HepG2 (cell line): ENCODE measurements at regions not wholly inside any gene's neighbourhood (a gene's known extent, or its start where the extent isn't known, plus 50 kb on each side); places are given as distances from the start of the nearest gene placed in this dataset.

Experiments used
- ATAC-seq: fragments of 200-7000 bp; cut with Tn5 transposase; 3 replicates; pipeline ENCODE4 v1.9.1; 2020; ENCODE audit warnings: mild to moderate bottlenecking, moderate library complexity
- BruUV-seq: library from RNA; stranded (reverse); fragments of 400-500 nt; replicated peaks from 2 replicates; lab custom pipeline; 2021; lab: Mats Ljungman, UMichigan
- CTCF ChIA-PET: fragments of 300-600 bp; formaldehyde crosslinking; extraction: SDS; loops from one replicate; lab custom pipeline; 2021; ENCODE audit warnings: low total read pairs, inconsistent platforms, low intra/inter-chr PET ratio; lab: Yijun Ruan, JAX
- POLR2A ChIA-PET: fragments of 350-600 bp; sonication (Branson Sonifier 250); formaldehyde crosslinking; loops from one replicate; lab custom pipeline; 2020; ENCODE audit warnings: antibody characterized with exemption, inconsistent platforms; lab: Yijun Ruan, JAX
- DNase-seq: peaks from one replicate; pipeline ENCODE4 v3.0.0-alpha.2; 2015; ENCODE audit warnings: low spot score
- FAIRE-seq: peaks from 3 replicates; lab custom pipeline; 2011; peaks lifted over from hg19 to GRCh38; lab: Jason Lieb, UNC
- H2AFZ ChIP-seq: one replicate; pipeline ENCODE4 v1.6.1; 2011; ENCODE audit warnings: low read length, inconsistent platforms
- H3K27ac ChIP-seq: fragments of 300-600 bp; 3 replicates; pipeline ENCODE4 v1.8.0; 2011; ENCODE audit warnings: mixed run types, mild to moderate bottlenecking, mixed read lengths, low read length, inconsistent platforms; ENCODE audit not compliant: insufficient read depth; ENCODE audit errors: extremely low read length
- H3K27me3 ChIP-seq, 2 experiments: fragments of 200-600 bp in 1 of 2; 2 replicates in 1 of 2; 3 replicates in 1 of 2; pipeline versions ENCODE4 v1.6.0 to v1.8.0; 2011; ENCODE audit warnings: low read length in 2 of 2, mild to moderate bottlenecking in 2 of 2, moderate library complexity in 2 of 2, inconsistent platforms in 1 of 2; ENCODE audit not compliant: insufficient read depth in 2 of 2, control insufficient read depth in 1 of 2
- H3K36me3 ChIP-seq, 2 experiments: fragments of 200-600 bp in 1 of 2; replicated peaks in 1 of 2; 2 replicates in 1 of 2; 3 replicates in 1 of 2; pipeline versions ENCODE4 v1.5.1 to v1.8.0; 2011; ENCODE audit warnings: low read length in 2 of 2, inconsistent platforms in 1 of 2; ENCODE audit not compliant: insufficient read depth in 2 of 2, control insufficient read depth in 1 of 2
- H3K4me1 ChIP-seq: 2 replicates; pipeline ENCODE4 v1.5.1; 2012; ENCODE audit warnings: low read length, inconsistent platforms; ENCODE audit not compliant: insufficient read depth
- H3K4me2 ChIP-seq: 2 replicates; pipeline ENCODE4 v1.6.0; 2011; ENCODE audit warnings: low read depth, low read length, inconsistent platforms
- H3K4me3 ChIP-seq, 3 experiments: fragments of 200-600 bp in 1 of 3; sonication (generic), shearing (Covaris generic) in 1 of 3; replicated peaks in 1 of 3; 2 replicates each; pipeline ENCODE4 v1.5.1; 2011 to 2016; ENCODE audit warnings: low read length in 3 of 3, inconsistent platforms in 2 of 3, low read depth in 2 of 3, mild to moderate bottlenecking in 2 of 3, control low read depth in 1 of 3, mixed read lengths in 1 of 3; ENCODE audit not compliant: insufficient read depth in 1 of 3
- H3K79me2 ChIP-seq: one replicate; pipeline ENCODE4 v1.6.1; 2011; ENCODE audit warnings: low read length, inconsistent platforms; ENCODE audit not compliant: insufficient read depth
- H3K9ac ChIP-seq: 2 replicates; pipeline ENCODE4 v1.6.0; 2011; ENCODE audit warnings: mild to moderate bottlenecking, low read depth, low read length, inconsistent platforms; ENCODE audit not compliant: insufficient read depth
- H3K9me3 ChIP-seq: 2 replicates; pipeline ENCODE4 v1.5.1; 2012; ENCODE audit warnings: mild to moderate bottlenecking, low read length
- H4K20me1 ChIP-seq: 2 replicates; pipeline ENCODE4 v1.6.0; 2011; ENCODE audit warnings: inconsistent platforms, mild to moderate bottlenecking, low read length, moderate library complexity; ENCODE audit not compliant: insufficient read depth
- CCAR2 ChIP-seq: fragments of 200-400 bp; formaldehyde crosslinking; optimal IDR thresholded peaks from 2 replicates; pipeline ENCODE3; 2018; ENCODE audit warnings: low read depth, mild to moderate bottlenecking, low read length, moderate library complexity
- ETV5 ChIP-seq: IDR thresholded peaks from 2 replicates; pipeline ENCODE4 v1.6.1; 2018; ENCODE audit warnings: missing biosample characterization, missing genetic modification reagents, inconsistent platforms, borderline replicate concordance
- FOXM1 ChIP-seq: sonication (generic); formaldehyde crosslinking; IDR thresholded peaks from 2 replicates; pipeline ENCODE4 v1.5.0; 2020; ENCODE audit warnings: missing genetic modification reagents
- KDM6A ChIP-seq: IDR thresholded peaks from 2 replicates; pipeline ENCODE4 v1.6.1; 2016; ENCODE audit warnings: low read depth
- KLF6 ChIP-seq: IDR thresholded peaks from 2 replicates; pipeline ENCODE4 v1.8.0; 2016; ENCODE audit warnings: missing biosample characterization, missing genetic modification reagents
- MED1 ChIP-seq: sonication (generic); formaldehyde crosslinking; IDR thresholded peaks from 2 replicates; pipeline ENCODE4 v1.4.0; 2020; ENCODE audit warnings: missing genetic modification reagents
- PTBP1 ChIP-seq: fragments of 200-400 bp; formaldehyde crosslinking; IDR thresholded peaks from 2 replicates; pipeline ENCODE4 v1.6.1; 2018; ENCODE audit warnings: low read length, low read depth; ENCODE audit not compliant: poor library complexity, severe bottlenecking
- RARA ChIP-seq: IDR thresholded peaks from 2 replicates; pipeline ENCODE4 v1.6.1; 2016; ENCODE audit warnings: missing genetic modification reagents, missing compliant biosample characterization
- RBM22 ChIP-seq: fragments of 200-400 bp; formaldehyde crosslinking; optimal IDR thresholded peaks from 2 replicates; pipeline ENCODE3; 2017; ENCODE audit warnings: mild to moderate bottlenecking, low read length, moderate library complexity
- REL ChIP-seq: sonication (generic); formaldehyde crosslinking; conservative IDR thresholded peaks from 2 replicates; pipeline ENCODE4 v1.8.0; 2022; ENCODE audit warnings: mild to moderate bottlenecking, missing genetic modification reagents, moderate library complexity
- SIX4 ChIP-seq: sonication (generic); formaldehyde crosslinking; IDR thresholded peaks from 2 replicates; pipeline ENCODE4 v1.4.0; 2020; ENCODE audit warnings: missing genetic modification reagents
- ZFP36 ChIP-seq: fragments of 150-350 bp; IDR thresholded peaks from 2 replicates; pipeline ENCODE4 v1.6.1; 2018; ENCODE audit warnings: borderline replicate concordance, low read length, low read depth; ENCODE audit not compliant: partially characterized antibody
- ZNF101 ChIP-seq: sonication (generic); formaldehyde crosslinking; IDR thresholded peaks from 2 replicates; pipeline ENCODE4 v1.4.0; 2020; ENCODE audit warnings: mild to moderate bottlenecking, low read depth, missing genetic modification reagents, borderline replicate concordance
- ZNF367 ChIP-seq: sonication (generic); formaldehyde crosslinking; IDR thresholded peaks from 2 replicates; pipeline ENCODE4 v1.4.0; 2020; ENCODE audit warnings: missing genetic modification reagents, borderline replicate concordance
- ZNF556 ChIP-seq: sonication (generic); formaldehyde crosslinking; IDR thresholded peaks from 2 replicates; pipeline ENCODE4 v1.4.0; 2020; ENCODE audit warnings: mild to moderate bottlenecking, missing genetic modification reagents, borderline replicate concordance
- ZNF619 ChIP-seq: sonication (generic); formaldehyde crosslinking; IDR thresholded peaks from 2 replicates; pipeline ENCODE4 v1.4.0; 2020; ENCODE audit warnings: mild to moderate bottlenecking, missing genetic modification reagents
- ZNF7 ChIP-seq: IDR thresholded peaks from 2 replicates; pipeline ENCODE4 v1.6.1; 2016; ENCODE audit warnings: missing biosample characterization, missing genetic modification reagents
- ZNF709 ChIP-seq: sonication (generic); formaldehyde crosslinking; IDR thresholded peaks from 2 replicates; pipeline ENCODE4 v1.5.0; 2020; ENCODE audit warnings: mild to moderate bottlenecking, missing genetic modification reagents
- ZNF879 ChIP-seq: sonication (generic); formaldehyde crosslinking; IDR thresholded peaks from 2 replicates; pipeline ENCODE4 v1.8.1; 2023; ENCODE audit warnings: missing genetic modification reagents
- WGBS: methylation state at CpG from one replicate; pipeline ENCODE4 v1.1.6; 2017; ENCODE audit warnings: low lambda C conversion rate; 5-methylcytosine and 5-hydroxymethylcytosine counted together
- in situ Hi-C: cut with HindIII; loops from 2 replicates; pipeline ENCODE4 v1.10.0; 2017; ENCODE audit warnings: low pct_unique_long_range_greater_than_20kb; ENCODE audit not compliant: extremely low pct_ligation_motif_present
- intact Hi-C: fragments of 100-400 bp; cut with micrococcal nuclease; formaldehyde crosslinking; loops from one replicate; pipeline ENCODE4 v1.10.0; 2022; ENCODE audit not compliant: unreplicated experiment
- TF ChIP-seq, protein P1 (sequence below): sonication (generic); formaldehyde crosslinking; IDR thresholded peaks from 2 replicates; pipeline ENCODE4 v1.5.1; 2020; ENCODE audit warnings: mild to moderate bottlenecking, missing genetic modification reagents, borderline replicate concordance

DNA sequence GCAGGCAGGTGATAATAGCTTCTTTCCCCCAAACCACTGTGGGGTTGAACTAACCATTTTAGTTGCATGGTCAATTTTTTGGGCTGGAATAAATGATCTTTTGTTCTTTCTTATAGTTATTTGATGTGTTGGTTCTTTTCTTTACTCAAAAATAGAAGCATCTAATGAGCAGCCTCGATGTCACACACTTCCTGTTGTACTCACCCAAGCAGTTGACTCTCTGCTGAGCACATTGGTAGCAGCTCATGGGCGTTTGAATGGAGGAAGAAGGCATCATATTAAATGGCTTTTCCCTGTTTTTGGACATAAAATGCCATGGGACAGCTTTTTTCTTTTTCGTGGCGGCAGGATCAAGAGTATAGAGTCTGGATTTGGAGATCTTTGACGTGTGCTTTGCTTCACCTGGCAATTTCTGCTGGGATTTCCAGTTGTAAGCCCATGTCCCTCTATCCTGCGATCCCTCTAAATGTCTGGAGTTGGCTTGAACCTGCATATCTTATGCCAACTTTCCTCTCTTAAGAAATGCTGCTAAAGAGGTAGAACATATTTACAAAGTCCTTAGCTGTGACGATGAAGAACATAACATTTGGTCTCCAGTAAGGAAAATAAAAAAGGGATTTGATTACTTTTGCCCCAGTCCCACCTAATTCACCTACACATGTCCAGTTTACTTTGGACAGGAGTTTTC is 268.3 kb downstream of the PRL start:
- Histone ChIP-seq H3K27ac (no peak overlapping the region), H3K79me2 (no peaks in the 10 kb centered on the region), H4K20me1 (no peaks in the 10 kb centered on the region), H3K4me1 (no peaks in the 10 kb centered on the region), H3K27me3 (no peaks in the 10 kb centered on the region), H3K4me3 (no peak overlapping the region), H3K36me3 (no peaks in the 10 kb centered on the region), H3K9me3 (no peaks in the 10 kb centered on the region), H2AFZ (no peak overlapping the region), H3K9ac (no peak overlapping the region), H3K4me2 (no peak overlapping the region)
- intact Hi-C loops = no loop called here
- WGBS = 6% methylated on average over 7 of the region's 7 CpGs
- CTCF ChIA-PET = no interaction called here
- in situ Hi-C loops = no loop called here
- no TSS peak for BruUV-seq
- FAIRE-seq (no peak), ATAC-seq (no peak), DNase-seq (no peak)
- TF ChIP-seq CCAR2 (no peak), MED1 (no peak), KLF6 (CRISPR knock-in tag) (no peak), ZNF556 (no peak), ZNF367 (no peak), REL (CRISPR knock-in tag) (no peak), ZNF101 (CRISPR knock-in tag) (no peak), ZNF7 (CRISPR knock-in tag) (no peak), ZNF879 (CRISPR knock-in tag) (no peak), PTBP1 (no peak), ETV5 (CRISPR knock-in tag) (no peak), FOXM1 (no peak), ZFP36 (no peak), RBM22 (no peak), RARA (no peak), KDM6A (CRISPR knock-in tag) (no peak), ZNF709 (no peak), SIX4 (CRISPR knock-in tag) (no peak), ZNF619 (CRISPR knock-in tag) (no peak)
- TF ChIP-seq, protein P1, sequence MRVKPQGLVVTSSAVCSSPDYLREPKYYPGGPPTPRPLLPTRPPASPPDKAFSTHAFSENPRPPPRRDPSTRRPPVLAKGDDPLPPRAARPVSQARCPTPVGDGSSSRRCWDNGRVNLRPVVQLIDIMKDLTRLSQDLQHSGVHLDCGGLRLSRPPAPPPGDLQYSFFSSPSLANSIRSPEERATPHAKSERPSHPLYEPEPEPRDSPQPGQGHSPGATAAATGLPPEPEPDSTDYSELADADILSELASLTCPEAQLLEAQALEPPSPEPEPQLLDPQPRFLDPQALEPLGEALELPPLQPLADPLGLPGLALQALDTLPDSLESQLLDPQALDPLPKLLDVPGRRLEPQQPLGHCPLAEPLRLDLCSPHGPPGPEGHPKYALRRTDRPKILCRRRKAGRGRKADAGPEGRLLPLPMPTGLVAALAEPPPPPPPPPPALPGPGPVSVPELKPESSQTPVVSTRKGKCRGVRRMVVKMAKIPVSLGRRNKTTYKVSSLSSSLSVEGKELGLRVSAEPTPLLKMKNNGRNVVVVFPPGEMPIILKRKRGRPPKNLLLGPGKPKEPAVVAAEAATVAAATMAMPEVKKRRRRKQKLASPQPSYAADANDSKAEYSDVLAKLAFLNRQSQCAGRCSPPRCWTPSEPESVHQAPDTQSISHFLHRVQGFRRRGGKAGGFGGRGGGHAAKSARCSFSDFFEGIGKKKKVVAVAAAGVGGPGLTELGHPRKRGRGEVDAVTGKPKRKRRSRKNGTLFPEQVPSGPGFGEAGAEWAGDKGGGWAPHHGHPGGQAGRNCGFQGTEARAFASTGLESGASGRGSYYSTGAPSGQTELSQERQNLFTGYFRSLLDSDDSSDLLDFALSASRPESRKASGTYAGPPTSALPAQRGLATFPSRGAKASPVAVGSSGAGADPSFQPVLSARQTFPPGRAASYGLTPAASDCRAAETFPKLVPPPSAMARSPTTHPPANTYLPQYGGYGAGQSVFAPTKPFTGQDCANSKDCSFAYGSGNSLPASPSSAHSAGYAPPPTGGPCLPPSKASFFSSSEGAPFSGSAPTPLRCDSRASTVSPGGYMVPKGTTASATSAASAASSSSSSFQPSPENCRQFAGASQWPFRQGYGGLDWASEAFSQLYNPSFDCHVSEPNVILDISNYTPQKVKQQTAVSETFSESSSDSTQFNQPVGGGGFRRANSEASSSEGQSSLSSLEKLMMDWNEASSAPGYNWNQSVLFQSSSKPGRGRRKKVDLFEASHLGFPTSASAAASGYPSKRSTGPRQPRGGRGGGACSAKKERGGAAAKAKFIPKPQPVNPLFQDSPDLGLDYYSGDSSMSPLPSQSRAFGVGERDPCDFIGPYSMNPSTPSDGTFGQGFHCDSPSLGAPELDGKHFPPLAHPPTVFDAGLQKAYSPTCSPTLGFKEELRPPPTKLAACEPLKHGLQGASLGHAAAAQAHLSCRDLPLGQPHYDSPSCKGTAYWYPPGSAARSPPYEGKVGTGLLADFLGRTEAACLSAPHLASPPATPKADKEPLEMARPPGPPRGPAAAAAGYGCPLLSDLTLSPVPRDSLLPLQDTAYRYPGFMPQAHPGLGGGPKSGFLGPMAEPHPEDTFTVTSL = no peak
- POLR2A ChIA-PET = no interaction called here
